WTC11 (cell line): ENCODE measurements at regions not wholly inside any gene's neighbourhood (a gene's known extent, or its start where the extent isn't known, plus 50 kb on each side); places are given as distances from the start of the nearest gene placed in this dataset.

Experiments used
- ATAC-seq: fragments of 200-7000 bp; cut with Tn5 transposase; 2 replicates; pipeline ENCODE4 v1.10.0; 2021; ENCODE audit warnings: mild to moderate bottlenecking, moderate library complexity
- CTCF ChIA-PET: fragments of 300-600 bp; sonication (Branson Sonifier 250); formaldehyde crosslinking; loops from one replicate; lab custom pipeline; 2021; ENCODE audit warnings: antibody characterized with exemption; lab: Charles Lee
- POLR2A ChIA-PET: fragments of 350-600 bp; sonication (Branson Sonifier 250); formaldehyde crosslinking; loops from one replicate; lab custom pipeline; 2021; ENCODE audit warnings: antibody characterized with exemption; lab: Charles Lee
- DNase-seq: peaks from one replicate; pipeline ENCODE4 v3.0.0; 2021; ENCODE audit warnings: low spot score
- H3K27ac Mint-ChIP-seq: 2 replicates; pipeline ENCODE4 v1.8.0; 2021; ENCODE audit warnings: mixed read lengths
- H3K27me3 Mint-ChIP-seq: 2 replicates; pipeline ENCODE4 v1.8.0; 2021; ENCODE audit warnings: low read depth, mild to moderate bottlenecking, moderate library complexity, mixed read lengths
- H3K36me3 Mint-ChIP-seq: 2 replicates; pipeline ENCODE4 v1.8.0; 2021; ENCODE audit warnings: mixed read lengths
- H3K4me1 Mint-ChIP-seq: 2 replicates; pipeline ENCODE4 v1.8.0; 2022; ENCODE audit warnings: mixed read lengths
- H3K4me3 Mint-ChIP-seq: 2 replicates; pipeline ENCODE4 v1.8.0; 2021; ENCODE audit warnings: mild to moderate bottlenecking, moderate library complexity, mixed read lengths
- H3K9me3 Mint-ChIP-seq: 2 replicates; pipeline ENCODE4 v1.8.0; 2021; ENCODE audit warnings: mixed read lengths
- FOXK1 ChIP-seq: sonication (generic); formaldehyde crosslinking; IDR thresholded peaks from 2 replicates; pipeline ENCODE4 v1.8.0; 2022; ENCODE audit warnings: mild to moderate bottlenecking, moderate library complexity, missing genetic modification reagents
- GABPB1 ChIP-seq: sonication (generic); formaldehyde crosslinking; IDR thresholded peaks from 2 replicates; pipeline ENCODE4 v1.8.1; 2023; ENCODE audit warnings: mild to moderate bottlenecking, missing genetic modification reagents
- OVOL2 ChIP-seq: fragments of 250-450 bp; sonication (Bioruptor Pico); IDR thresholded peaks from 2 replicates; pipeline ENCODE4 v1.9.0; 2021; ENCODE audit warnings: mild to moderate bottlenecking, borderline replicate concordance
- TP53 ChIP-seq: sonication (generic); formaldehyde crosslinking; IDR thresholded peaks from 2 replicates; pipeline ENCODE4 v1.8.1; 2023; ENCODE audit warnings: mild to moderate bottlenecking, missing genetic modification reagents
- ZNF423 ChIP-seq: fragments of 250-450 bp; sonication (Bioruptor Pico); IDR thresholded peaks from 2 replicates; pipeline ENCODE4 v2.1.2; 2022; ENCODE audit warnings: mild to moderate bottlenecking, moderate library complexity
- TF ChIP-seq, protein P1 (sequence below): fragments of 250-450 bp; sonication (Bioruptor Pico); IDR thresholded peaks from 2 replicates; pipeline ENCODE4 v1.9.0; 2021; ENCODE audit warnings: mild to moderate bottlenecking, borderline replicate concordance
- TF ChIP-seq, protein P2 (sequence below): sonication (generic); formaldehyde crosslinking; IDR thresholded peaks from 2 replicates; pipeline ENCODE4 v1.8.1; 2023; ENCODE audit warnings: mild to moderate bottlenecking, moderate library complexity, missing genetic modification reagents
- TF ChIP-seq, protein P3 (sequence below): sonication (generic); formaldehyde crosslinking; IDR thresholded peaks from 2 replicates; pipeline ENCODE4 v1.8.1; 2022; ENCODE audit warnings: low read depth, missing genetic modification reagents, borderline replicate concordance
- TF ChIP-seq, protein P4 (sequence below): sonication (generic); formaldehyde crosslinking; IDR thresholded peaks from 2 replicates; pipeline ENCODE4 v1.8.0; 2023; ENCODE audit warnings: mild to moderate bottlenecking, missing genetic modification reagents
- TF ChIP-seq, protein P5 (sequence below): fragments of 200-600 bp; IDR thresholded peaks from 2 replicates; pipeline ENCODE4 v1.8.0; 2022; ENCODE audit warnings: antibody characterized with exemption
- TF ChIP-seq, protein P6 (sequence below): sonication (generic); formaldehyde crosslinking; conservative IDR thresholded peaks from 2 replicates; pipeline ENCODE4 v1.8.1; 2023; ENCODE audit warnings: mild to moderate bottlenecking, low read depth, missing genetic modification reagents, moderate library complexity

DNA sequence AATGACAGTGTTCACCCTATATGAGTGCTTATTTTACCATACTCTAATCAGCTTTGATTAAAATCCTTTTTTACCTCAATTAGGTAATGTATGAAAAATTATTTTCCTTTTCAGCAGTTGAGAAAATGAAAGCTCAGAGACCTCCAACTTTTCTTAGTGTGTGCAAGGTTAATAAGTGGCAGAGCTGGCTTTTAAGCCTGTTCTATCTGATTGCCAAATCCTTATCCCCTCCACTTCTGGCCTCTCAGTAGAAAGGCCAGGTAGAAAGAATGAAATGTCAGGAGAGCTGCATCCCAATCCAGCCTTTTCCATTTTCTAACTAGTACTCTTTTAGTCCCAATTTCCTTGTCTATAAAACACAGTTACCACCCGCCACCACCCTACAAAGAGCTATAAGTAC, 67.6 kb upstream of the LCLAT1 start:
- no peaks in the 10 kb centered on the region for H3K27me3 Mint-ChIP-seq

DNA sequence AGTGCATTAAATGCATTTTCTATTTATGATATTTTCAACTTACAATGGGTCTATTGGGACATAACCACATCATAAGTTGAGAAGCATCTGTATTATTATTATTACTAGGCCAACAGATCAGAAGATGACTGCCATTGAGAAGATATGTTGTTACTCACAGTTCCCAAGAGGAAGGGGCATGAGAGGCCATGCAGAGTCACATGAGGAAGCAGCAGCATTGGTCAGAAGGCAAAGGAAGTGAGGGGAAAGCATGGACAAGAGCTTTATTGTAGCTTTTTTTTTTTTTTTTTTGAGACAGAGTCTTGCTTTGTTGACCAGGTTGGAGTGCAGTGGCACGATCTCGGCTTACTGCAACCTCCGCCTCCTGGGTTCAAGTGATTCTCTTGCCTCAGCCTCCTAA, 66.2 kb upstream of the LCLAT1 start:
- no peaks in the 10 kb centered on the region for H3K4me1 Mint-ChIP-seq
- ATAC-seq (no peak), DNase-seq (no peak)
- H3K27me3 Mint-ChIP-seq = no peaks in the 10 kb centered on the region
- H3K9me3 Mint-ChIP-seq = peaks cover 6% of the 10 kb centered on the region
- TF ChIP-seq GABPB1 (CRISPR knock-in tag) (no peak), TP53 (CRISPR knock-in tag) (no peak)
- TF ChIP-seq, protein P1, sequence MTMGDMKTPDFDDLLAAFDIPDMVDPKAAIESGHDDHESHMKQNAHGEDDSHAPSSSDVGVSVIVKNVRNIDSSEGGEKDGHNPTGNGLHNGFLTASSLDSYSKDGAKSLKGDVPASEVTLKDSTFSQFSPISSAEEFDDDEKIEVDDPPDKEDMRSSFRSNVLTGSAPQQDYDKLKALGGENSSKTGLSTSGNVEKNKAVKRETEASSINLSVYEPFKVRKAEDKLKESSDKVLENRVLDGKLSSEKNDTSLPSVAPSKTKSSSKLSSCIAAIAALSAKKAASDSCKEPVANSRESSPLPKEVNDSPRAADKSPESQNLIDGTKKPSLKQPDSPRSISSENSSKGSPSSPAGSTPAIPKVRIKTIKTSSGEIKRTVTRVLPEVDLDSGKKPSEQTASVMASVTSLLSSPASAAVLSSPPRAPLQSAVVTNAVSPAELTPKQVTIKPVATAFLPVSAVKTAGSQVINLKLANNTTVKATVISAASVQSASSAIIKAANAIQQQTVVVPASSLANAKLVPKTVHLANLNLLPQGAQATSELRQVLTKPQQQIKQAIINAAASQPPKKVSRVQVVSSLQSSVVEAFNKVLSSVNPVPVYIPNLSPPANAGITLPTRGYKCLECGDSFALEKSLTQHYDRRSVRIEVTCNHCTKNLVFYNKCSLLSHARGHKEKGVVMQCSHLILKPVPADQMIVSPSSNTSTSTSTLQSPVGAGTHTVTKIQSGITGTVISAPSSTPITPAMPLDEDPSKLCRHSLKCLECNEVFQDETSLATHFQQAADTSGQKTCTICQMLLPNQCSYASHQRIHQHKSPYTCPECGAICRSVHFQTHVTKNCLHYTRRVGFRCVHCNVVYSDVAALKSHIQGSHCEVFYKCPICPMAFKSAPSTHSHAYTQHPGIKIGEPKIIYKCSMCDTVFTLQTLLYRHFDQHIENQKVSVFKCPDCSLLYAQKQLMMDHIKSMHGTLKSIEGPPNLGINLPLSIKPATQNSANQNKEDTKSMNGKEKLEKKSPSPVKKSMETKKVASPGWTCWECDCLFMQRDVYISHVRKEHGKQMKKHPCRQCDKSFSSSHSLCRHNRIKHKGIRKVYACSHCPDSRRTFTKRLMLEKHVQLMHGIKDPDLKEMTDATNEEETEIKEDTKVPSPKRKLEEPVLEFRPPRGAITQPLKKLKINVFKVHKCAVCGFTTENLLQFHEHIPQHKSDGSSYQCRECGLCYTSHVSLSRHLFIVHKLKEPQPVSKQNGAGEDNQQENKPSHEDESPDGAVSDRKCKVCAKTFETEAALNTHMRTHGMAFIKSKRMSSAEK (CRISPR knock-in tag) = no peak
- TF ChIP-seq, protein P2, sequence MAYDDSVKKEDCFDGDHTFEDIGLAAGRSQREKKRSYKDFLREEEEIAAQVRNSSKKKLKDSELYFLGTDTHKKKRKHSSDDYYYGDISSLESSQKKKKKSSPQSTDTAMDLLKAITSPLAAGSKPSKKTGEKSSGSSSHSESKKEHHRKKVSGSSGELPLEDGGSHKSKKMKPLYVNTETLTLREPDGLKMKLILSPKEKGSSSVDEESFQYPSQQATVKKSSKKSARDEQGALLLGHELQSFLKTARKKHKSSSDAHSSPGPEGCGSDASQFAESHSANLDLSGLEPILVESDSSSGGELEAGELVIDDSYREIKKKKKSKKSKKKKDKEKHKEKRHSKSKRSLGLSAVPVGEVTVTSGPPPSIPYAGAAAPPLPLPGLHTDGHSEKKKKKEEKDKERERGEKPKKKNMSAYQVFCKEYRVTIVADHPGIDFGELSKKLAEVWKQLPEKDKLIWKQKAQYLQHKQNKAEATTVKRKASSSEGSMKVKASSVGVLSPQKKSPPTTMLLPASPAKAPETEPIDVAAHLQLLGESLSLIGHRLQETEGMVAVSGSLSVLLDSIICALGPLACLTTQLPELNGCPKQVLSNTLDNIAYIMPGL (CRISPR knock-in tag) = no peak
- no peak overlapping the region for H3K4me3 Mint-ChIP-seq
- no peaks in the 10 kb centered on the region for H3K36me3 Mint-ChIP-seq
- H3K27ac Mint-ChIP-seq = no peak overlapping the region
- CTCF ChIA-PET = no interaction called here
- POLR2A ChIA-PET = interaction anchor here (0.6 to 0.7 kb wide), 2 partner anchors 147 to 222 kb away, joined by 3 to 4 read pairs; no protein-coding TSS in a partner anchor

More for the DNA sequence above, 67.6 kb upstream of the LCLAT1 start:
- no peaks in the 10 kb centered on the region for H3K4me1 Mint-ChIP-seq
- H3K27ac Mint-ChIP-seq = no peak overlapping the region
- ChIA-PET POLR2A (no interaction called here), CTCF (no interaction called here)
- peaks cover 6% of the 10 kb centered on the region for H3K9me3 Mint-ChIP-seq
- no peaks in the 10 kb centered on the region for H3K36me3 Mint-ChIP-seq
- H3K4me3 Mint-ChIP-seq = no peak overlapping the region
- TF ChIP-seq, protein P3, sequence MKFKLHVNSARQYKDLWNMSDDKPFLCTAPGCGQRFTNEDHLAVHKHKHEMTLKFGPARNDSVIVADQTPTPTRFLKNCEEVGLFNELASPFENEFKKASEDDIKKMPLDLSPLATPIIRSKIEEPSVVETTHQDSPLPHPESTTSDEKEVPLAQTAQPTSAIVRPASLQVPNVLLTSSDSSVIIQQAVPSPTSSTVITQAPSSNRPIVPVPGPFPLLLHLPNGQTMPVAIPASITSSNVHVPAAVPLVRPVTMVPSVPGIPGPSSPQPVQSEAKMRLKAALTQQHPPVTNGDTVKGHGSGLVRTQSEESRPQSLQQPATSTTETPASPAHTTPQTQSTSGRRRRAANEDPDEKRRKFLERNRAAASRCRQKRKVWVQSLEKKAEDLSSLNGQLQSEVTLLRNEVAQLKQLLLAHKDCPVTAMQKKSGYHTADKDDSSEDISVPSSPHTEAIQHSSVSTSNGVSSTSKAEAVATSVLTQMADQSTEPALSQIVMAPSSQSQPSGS (CRISPR knock-in tag) = no peak
- TF ChIP-seq ZNF423 (CRISPR knock-in tag) (no peak), FOXK1 (no peak)
- ATAC-seq (no peak), DNase-seq (no peak)

DNA sequence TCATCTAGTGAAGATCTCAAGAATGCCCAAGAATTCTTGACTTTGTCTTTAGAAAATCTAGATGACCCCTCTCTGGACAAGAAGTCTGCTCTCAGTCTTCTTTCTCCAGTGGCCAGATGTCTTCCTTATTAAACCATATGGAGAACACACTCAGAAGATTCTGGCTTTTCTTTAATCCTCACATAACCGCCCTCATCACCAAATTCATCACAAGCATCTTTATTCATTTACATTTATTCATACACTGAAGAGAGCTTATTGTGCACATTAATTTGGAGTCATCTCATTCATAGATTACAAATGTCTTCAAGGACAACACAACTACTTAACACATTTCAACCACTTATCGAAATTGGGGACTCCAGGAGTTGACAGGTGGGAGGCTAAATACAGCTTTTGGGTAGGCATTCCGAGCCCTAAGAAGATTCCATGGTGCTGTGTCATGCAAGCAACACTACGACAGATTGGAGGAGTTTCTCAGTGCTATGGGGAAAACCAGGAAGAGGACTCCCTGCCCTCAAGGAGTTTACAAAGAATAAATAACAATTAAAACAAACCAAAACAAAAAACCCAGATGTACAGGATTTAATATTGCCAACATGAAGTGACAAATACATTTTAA, 64.8 kb upstream of the LCLAT1 start:
- no peaks in the 10 kb centered on the region for H3K36me3 Mint-ChIP-seq
- ATAC-seq = no peak
- TF ChIP-seq, protein P4, sequence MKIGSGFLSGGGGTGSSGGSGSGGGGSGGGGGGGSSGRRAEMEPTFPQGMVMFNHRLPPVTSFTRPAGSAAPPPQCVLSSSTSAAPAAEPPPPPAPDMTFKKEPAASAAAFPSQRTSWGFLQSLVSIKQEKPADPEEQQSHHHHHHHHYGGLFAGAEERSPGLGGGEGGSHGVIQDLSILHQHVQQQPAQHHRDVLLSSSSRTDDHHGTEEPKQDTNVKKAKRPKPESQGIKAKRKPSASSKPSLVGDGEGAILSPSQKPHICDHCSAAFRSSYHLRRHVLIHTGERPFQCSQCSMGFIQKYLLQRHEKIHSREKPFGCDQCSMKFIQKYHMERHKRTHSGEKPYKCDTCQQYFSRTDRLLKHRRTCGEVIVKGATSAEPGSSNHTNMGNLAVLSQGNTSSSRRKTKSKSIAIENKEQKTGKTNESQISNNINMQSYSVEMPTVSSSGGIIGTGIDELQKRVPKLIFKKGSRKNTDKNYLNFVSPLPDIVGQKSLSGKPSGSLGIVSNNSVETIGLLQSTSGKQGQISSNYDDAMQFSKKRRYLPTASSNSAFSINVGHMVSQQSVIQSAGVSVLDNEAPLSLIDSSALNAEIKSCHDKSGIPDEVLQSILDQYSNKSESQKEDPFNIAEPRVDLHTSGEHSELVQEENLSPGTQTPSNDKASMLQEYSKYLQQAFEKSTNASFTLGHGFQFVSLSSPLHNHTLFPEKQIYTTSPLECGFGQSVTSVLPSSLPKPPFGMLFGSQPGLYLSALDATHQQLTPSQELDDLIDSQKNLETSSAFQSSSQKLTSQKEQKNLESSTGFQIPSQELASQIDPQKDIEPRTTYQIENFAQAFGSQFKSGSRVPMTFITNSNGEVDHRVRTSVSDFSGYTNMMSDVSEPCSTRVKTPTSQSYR (CRISPR knock-in tag) = no peak
- TF ChIP-seq, protein P5, sequence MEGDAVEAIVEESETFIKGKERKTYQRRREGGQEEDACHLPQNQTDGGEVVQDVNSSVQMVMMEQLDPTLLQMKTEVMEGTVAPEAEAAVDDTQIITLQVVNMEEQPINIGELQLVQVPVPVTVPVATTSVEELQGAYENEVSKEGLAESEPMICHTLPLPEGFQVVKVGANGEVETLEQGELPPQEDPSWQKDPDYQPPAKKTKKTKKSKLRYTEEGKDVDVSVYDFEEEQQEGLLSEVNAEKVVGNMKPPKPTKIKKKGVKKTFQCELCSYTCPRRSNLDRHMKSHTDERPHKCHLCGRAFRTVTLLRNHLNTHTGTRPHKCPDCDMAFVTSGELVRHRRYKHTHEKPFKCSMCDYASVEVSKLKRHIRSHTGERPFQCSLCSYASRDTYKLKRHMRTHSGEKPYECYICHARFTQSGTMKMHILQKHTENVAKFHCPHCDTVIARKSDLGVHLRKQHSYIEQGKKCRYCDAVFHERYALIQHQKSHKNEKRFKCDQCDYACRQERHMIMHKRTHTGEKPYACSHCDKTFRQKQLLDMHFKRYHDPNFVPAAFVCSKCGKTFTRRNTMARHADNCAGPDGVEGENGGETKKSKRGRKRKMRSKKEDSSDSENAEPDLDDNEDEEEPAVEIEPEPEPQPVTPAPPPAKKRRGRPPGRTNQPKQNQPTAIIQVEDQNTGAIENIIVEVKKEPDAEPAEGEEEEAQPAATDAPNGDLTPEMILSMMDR = no peak
- no peak for TF ChIP-seq OVOL2 (CRISPR knock-in tag)
- TF ChIP-seq, protein P6, sequence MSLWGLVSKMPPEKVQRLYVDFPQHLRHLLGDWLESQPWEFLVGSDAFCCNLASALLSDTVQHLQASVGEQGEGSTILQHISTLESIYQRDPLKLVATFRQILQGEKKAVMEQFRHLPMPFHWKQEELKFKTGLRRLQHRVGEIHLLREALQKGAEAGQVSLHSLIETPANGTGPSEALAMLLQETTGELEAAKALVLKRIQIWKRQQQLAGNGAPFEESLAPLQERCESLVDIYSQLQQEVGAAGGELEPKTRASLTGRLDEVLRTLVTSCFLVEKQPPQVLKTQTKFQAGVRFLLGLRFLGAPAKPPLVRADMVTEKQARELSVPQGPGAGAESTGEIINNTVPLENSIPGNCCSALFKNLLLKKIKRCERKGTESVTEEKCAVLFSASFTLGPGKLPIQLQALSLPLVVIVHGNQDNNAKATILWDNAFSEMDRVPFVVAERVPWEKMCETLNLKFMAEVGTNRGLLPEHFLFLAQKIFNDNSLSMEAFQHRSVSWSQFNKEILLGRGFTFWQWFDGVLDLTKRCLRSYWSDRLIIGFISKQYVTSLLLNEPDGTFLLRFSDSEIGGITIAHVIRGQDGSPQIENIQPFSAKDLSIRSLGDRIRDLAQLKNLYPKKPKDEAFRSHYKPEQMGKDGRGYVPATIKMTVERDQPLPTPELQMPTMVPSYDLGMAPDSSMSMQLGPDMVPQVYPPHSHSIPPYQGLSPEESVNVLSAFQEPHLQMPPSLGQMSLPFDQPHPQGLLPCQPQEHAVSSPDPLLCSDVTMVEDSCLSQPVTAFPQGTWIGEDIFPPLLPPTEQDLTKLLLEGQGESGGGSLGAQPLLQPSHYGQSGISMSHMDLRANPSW = no peak
- ChIA-PET CTCF (no interaction called here), POLR2A (no interaction called here)
- no peaks in the 10 kb centered on the region for H3K4me1 Mint-ChIP-seq
- H3K9me3 Mint-ChIP-seq = no peaks in the 10 kb centered on the region
- H3K4me3 Mint-ChIP-seq = no peak overlapping the region
- DNase-seq = no peak
- H3K27ac Mint-ChIP-seq = no peak overlapping the region
- H3K27me3 Mint-ChIP-seq = no peaks in the 10 kb centered on the region
